ENCODE measurements at regions not wholly inside any gene's neighbourhood (a gene's known extent, or its start where the extent isn't known, plus 50 kb on each side); places are given as distances from the start of the nearest gene placed in this dataset.

- Histone ChIP-seq H3K23me2 (ENCODE audit: insufficient read length, low read depth, low read length, poor library complexity, severe bottlenecking) (no peaks in the 10 kb centered on the region), H3K4ac (ENCODE audit: low read depth, low read length) (no peak overlapping the region), H2AK5ac (ENCODE audit: insufficient read length, low read length) (no peak overlapping the region), H4K5ac (ENCODE audit: insufficient read length, low read depth, low read length) (no peak overlapping the region), H3K27me3 (ENCODE audit: insufficient read depth, low read length) (no peaks in the 10 kb centered on the region), H2BK12ac (ENCODE audit: insufficient read length, low read depth, low read length) (no peak overlapping the region), H3K79me1 (ENCODE audit: insufficient read depth, low read depth, low read length, poor library complexity, severe bottlenecking) (no peaks in the 10 kb centered on the region), H2BK15ac (ENCODE audit: low read depth, low read length) (no peak overlapping the region), H3K14ac (ENCODE audit: insufficient read depth, low read length) (no peak overlapping the region), H3K18ac (ENCODE audit: insufficient read length, low read depth, low read length) (no peak overlapping the region), H3K79me2 (ENCODE audit: insufficient read depth, low read length) (no peaks in the 10 kb centered on the region), H2BK120ac (ENCODE audit: low read depth, low read length, poor library complexity, severe bottlenecking) (no peak overlapping the region), H3K4me2 (ENCODE audit: insufficient read depth, insufficient read length, low read length) (no peak overlapping the region), H2BK5ac (ENCODE audit: insufficient read length, low read length) (no peak overlapping the region), H3K56ac (ENCODE audit: insufficient read length, low read depth, low read length) (no peak overlapping the region), H3K23ac (ENCODE audit: insufficient read length, low read depth, low read length) (no peak overlapping the region), H3K27ac (ENCODE audit: insufficient read length, low read depth, low read length) (no peak overlapping the region), H3K4me1 (ENCODE audit: insufficient read depth, low read length) (no peaks in the 10 kb centered on the region; the same call in 1 of the 2 replicates), H4K91ac (ENCODE audit: insufficient read length, low read depth, low read length) (no peak overlapping the region), H2BK20ac (ENCODE audit: low read depth, low read length, poor library complexity, severe bottlenecking) (no peak overlapping the region), H2AFZ (ENCODE audit: low read length) (no peak overlapping the region), H4K20me1 (ENCODE audit: control insufficient read depth, insufficient read depth, insufficient read length) (no peaks in the 10 kb centered on the region), H3K9me3 (ENCODE audit: control insufficient read depth, low read depth, low read length) (no peaks in the 10 kb centered on the region), H4K8ac (replicated peaks; ENCODE audit: insufficient read length, low read depth, low read length) (no peak overlapping the region), H3T11ph (ENCODE audit: low read length) (no peak overlapping the region), H3K9ac (ENCODE audit: extremely low read depth, insufficient read length, low read length) (no peak overlapping the region)
- DNase-seq = peak; percentile 16
- Mint-ChIP-seq H3K27me3 (ENCODE audit: low read depth) (peaks cover 31% of the 10 kb centered on the region), H3K4me3 (no peak overlapping the region), H3K4me1 (peaks cover 4 to 5% of the 10 kb centered on the region in 2 experiments; a peak in 3 of 4 replicates), H3K36me3 (ENCODE audit: insufficient read depth in 1 of 3, low read depth in 3 of 3) (peaks cover 0 to 7% (median 4%) of the 10 kb centered on the region in 3 experiments; a peak in 3 of 7 replicates), H3K9me3 (peaks cover 0 to 14% of the 10 kb centered on the region in 2 experiments; a peak in 4 of 5 replicates), H3K27ac (no peak overlapping the region)
- no CpG with 5 or more reads among the region's 1 CpG for WGBS (ENCODE audit: extremely low coverage, insufficient read length, low lambda C conversion rate)
- TF ChIP-seq CTCF (conservative IDR thresholded peaks at IDR 0.05) = no peak
Measured at GRCh38 chr12:30829876-30830275, 75.1 kb upstream of the CAPRIN2 start.
